ENCODE measurements at regions not wholly inside any gene's neighbourhood (a gene's known extent, or its start where the extent isn't known, plus 50 kb on each side); places are given as distances from the start of the nearest gene placed in this dataset.

DNA sequence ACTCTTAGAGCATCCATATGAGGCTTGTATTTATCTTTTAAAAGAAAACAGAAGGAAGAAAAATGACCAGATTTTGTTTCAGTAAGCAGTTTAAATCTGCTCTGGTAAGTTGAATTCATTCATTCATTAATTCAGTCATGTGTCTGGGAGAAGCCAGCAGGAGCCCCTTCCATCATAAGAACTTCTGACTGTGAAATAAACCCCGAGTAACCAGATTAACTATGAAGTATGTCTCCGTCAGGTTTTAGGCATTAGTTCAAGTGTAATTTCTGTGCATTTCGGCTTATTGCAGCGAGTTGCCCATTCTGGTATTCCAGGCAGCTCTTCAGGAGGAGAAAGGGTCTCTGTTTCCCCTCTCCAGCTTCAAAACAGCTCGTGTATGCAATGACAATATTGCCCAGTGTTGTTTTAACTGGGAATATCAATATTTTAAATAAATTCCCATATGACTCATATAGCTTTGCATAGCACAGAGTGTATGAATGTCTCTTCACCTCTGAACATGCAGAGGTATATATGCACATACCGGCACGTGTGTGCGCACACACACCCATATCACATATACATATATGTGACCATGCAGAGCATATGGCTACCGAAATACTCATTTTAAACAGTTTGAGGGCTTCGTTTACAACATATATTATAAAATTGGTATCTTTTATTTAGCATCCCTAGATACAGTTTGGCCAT is 255.3 kb downstream of the BCOR start:
- intact Hi-C loops (cut with DNase I) = no loop called here
- no peaks in the 10 kb centered on the region for H3K4me1 ChIP-seq
- H3K36me3 ChIP-seq = no peaks in the 10 kb centered on the region
- H3K4me3 ChIP-seq (replicated peaks in 1 of 3) = no peak overlapping the region
- 95% methylated on average over 10 of the region's 10 CpGs for WGBS, 2 donors
- DNase-seq = no peak
- H3K9me3 ChIP-seq = no peaks in the 10 kb centered on the region
- no peak for TF ChIP-seq POLR2A (IDR thresholded peaks at IDR 0.05)
- TF ChIP-seq, protein P1, sequence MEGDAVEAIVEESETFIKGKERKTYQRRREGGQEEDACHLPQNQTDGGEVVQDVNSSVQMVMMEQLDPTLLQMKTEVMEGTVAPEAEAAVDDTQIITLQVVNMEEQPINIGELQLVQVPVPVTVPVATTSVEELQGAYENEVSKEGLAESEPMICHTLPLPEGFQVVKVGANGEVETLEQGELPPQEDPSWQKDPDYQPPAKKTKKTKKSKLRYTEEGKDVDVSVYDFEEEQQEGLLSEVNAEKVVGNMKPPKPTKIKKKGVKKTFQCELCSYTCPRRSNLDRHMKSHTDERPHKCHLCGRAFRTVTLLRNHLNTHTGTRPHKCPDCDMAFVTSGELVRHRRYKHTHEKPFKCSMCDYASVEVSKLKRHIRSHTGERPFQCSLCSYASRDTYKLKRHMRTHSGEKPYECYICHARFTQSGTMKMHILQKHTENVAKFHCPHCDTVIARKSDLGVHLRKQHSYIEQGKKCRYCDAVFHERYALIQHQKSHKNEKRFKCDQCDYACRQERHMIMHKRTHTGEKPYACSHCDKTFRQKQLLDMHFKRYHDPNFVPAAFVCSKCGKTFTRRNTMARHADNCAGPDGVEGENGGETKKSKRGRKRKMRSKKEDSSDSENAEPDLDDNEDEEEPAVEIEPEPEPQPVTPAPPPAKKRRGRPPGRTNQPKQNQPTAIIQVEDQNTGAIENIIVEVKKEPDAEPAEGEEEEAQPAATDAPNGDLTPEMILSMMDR (IDR thresholded peaks at IDR 0.05) = no peak
- H3K27me3 ChIP-seq = no peaks in the 10 kb centered on the region
- H3K27ac ChIP-seq = no peak overlapping the region

DNA sequence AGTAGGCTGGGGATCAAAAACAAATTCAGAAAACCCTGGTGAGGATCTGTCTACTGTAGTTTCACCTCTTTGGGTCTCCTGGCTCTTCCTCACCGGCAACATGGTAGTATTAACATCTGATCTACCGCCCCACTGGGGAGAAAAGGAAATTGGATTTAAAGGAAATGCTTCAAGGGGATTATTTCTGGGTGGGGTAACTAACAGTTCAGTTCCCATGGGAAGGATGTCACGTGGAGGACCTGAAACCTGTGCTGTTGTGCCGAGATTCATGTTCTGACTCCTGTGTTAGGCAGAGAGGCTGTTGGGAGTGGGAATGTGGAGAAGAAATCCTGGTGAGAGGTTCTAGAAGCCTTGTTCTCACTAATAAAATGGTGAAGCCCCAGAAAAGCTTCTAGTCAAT is 254.4 kb downstream of the BCOR start:
- 67 to 99% methylated on average over 4 of the region's 4 CpGs for WGBS, 2 donors
- no peak for TF ChIP-seq POLR2A (IDR thresholded peaks at IDR 0.05)
- TF ChIP-seq, protein P1 (IDR thresholded peaks at IDR 0.05) = no peak
- no peak for DNase-seq
- Histone ChIP-seq H3K4me1 (no peaks in the 10 kb centered on the region), H3K4me3 (replicated peaks in 1 of 3) (no peak overlapping the region), H3K36me3 (no peaks in the 10 kb centered on the region), H3K9me3 (no peaks in the 10 kb centered on the region), H3K27me3 (no peaks in the 10 kb centered on the region), H3K27ac (no peak overlapping the region)
- intact Hi-C loops (cut with DNase I) = no loop called here

DNA sequence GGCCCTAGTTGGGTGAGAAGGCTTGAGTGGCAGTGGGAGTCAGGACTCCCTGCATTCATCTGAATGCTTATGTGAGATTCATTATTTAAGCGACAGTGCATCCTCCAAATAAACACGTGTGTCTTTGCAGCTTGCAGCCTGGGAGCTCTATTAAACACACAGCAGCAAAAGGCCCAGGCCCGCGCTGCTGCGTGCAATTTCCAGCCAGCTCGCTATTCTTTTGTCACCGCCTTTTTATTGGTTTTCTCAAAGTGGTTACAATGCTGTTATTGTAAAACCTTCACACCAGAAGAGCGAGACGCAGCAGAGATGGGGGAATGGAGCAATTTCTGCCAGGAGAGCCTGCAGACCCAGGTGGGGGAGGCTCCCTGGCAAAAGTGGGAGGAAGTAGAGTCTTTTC is 252.5 kb downstream of the BCOR start:
- DNase-seq = no peak
- Histone ChIP-seq H3K27ac (no peak overlapping the region), H3K4me1 (no peaks in the 10 kb centered on the region), H3K4me3 (replicated peaks in 1 of 3) (no peak overlapping the region), H3K36me3 (no peaks in the 10 kb centered on the region), H3K9me3 (no peaks in the 10 kb centered on the region), H3K27me3 (no peaks in the 10 kb centered on the region)
- 96 to 97% methylated on average over 7 to 8 of the region's 9 CpGs for WGBS, 2 donors
- TF ChIP-seq, protein P1 (IDR thresholded peaks at IDR 0.05) = no peak
- no peak for TF ChIP-seq POLR2A (IDR thresholded peaks at IDR 0.05)
- intact Hi-C loops (cut with DNase I) = no loop called here

DNA sequence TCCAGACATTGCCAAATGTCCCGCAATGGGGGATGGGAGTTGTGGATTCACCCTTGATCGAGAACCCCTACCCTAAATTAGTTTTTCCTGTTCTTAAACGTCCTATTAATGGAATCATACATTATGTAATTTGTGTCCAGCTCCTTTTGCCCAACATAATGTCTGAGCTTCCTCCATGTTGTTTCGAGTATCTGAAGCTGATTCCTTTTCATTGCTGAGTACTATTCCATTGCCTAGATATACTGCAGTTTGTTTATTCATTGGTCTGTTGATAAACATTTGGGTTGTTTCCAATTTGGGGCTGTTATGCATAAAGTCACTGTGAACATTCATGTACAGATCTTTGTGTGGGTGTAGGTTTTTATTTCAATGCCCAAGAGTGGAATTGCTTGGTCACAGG is 251.3 kb downstream of the BCOR start:
- no peaks in the 10 kb centered on the region for H3K36me3 ChIP-seq
- DNase-seq = no peak
- H3K27ac ChIP-seq = no peak overlapping the region
- no peaks in the 10 kb centered on the region for H3K27me3 ChIP-seq
- 92 to 100% methylated on average over 4 of the region's 4 CpGs for WGBS, 2 donors
- H3K4me3 ChIP-seq (replicated peaks in 1 of 3) = no peak overlapping the region
- intact Hi-C loops (cut with DNase I) = no loop called here
- TF ChIP-seq POLR2A (IDR thresholded peaks at IDR 0.05) = no peak
- TF ChIP-seq, protein P1 (IDR thresholded peaks at IDR 0.05) = no peak
- no peaks in the 10 kb centered on the region for H3K4me1 ChIP-seq
- no peaks in the 10 kb centered on the region for H3K9me3 ChIP-seq

DNA sequence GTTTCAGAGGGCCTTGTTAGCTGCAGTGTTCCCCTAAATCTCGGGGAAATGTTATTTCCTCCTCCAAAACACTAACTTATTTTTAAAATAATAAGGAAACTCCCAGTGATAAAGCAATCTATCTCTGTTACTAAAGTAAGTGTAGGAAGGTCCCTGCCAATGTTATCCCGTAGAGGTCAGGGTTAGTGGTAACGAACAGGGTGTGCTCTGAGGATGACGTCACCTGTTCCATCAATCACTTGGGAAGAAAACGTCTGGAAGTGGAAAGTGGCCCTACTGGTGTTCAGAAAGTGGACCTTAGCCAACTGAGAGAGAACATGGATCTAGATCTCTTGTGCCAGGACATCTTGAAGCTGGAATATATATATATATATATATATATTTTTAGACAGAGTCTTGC is 249.5 kb downstream of the BCOR start:
- H3K36me3 ChIP-seq = no peaks in the 10 kb centered on the region
- no peak overlapping the region for H3K27ac ChIP-seq
- DNase-seq = no peak
- H3K27me3 ChIP-seq = no peaks in the 10 kb centered on the region
- H3K4me3 ChIP-seq (replicated peaks in 1 of 3) = no peak overlapping the region
- TF ChIP-seq, protein P1 (IDR thresholded peaks at IDR 0.05) = no peak
- no peak for TF ChIP-seq POLR2A (IDR thresholded peaks at IDR 0.05)
- intact Hi-C loops (cut with DNase I) = no loop called here
- WGBS, 2 donors = 65 to 84% methylated on average over 4 to 5 of the region's 5 CpGs
- H3K4me1 ChIP-seq = no peaks in the 10 kb centered on the region
- no peaks in the 10 kb centered on the region for H3K9me3 ChIP-seq

Data from thyroid gland (tissue), 4 donors.